Loucy (cell line): ENCODE measurements at regions not wholly inside any gene's neighbourhood (a gene's known extent, or its start where the extent isn't known, plus 50 kb on each side); places are given as distances from the start of the nearest gene placed in this dataset.
"Not testable (repeated sequence)": the region's sequence is repeated elsewhere in the genome, so short reads cannot be mapped to it uniquely, and the experiment has no call there.

Source experiments
- H2AFZ ChIP-seq: fragments of 200-600 bp; sonication (generic); 2 replicates; pipeline ENCODE4 v1.6.0; 2016; ENCODE audit warnings: antibody characterized with exemption, mild to moderate bottlenecking, low read length, moderate library complexity
- H3F3A ChIP-seq: fragments of 200-600 bp; 2 replicates; pipeline ENCODE4 v1.6.0; 2016; ENCODE audit warnings: antibody characterized with exemption, low read depth, mild to moderate bottlenecking
- H3K27me3 ChIP-seq: fragments of 200-600 bp; sonication (generic); 2 replicates; pipeline ENCODE4 v1.6.1; 2014; ENCODE audit warnings: low read length, mild to moderate bottlenecking; ENCODE audit not compliant: insufficient read depth, poor library complexity, severe bottlenecking
- H3K36me3 ChIP-seq: fragments of 200-600 bp; sonication (generic); 2 replicates; pipeline ENCODE4 v1.6.1; 2016; ENCODE audit warnings: low read length; ENCODE audit not compliant: insufficient read depth
- H3K4me1 ChIP-seq: fragments of 200-600 bp; sonication (generic); 2 replicates; pipeline ENCODE4 v1.5.1; 2014; ENCODE audit warnings: low read length, mild to moderate bottlenecking; ENCODE audit not compliant: insufficient read depth, poor library complexity, severe bottlenecking
- H3K4me2 ChIP-seq: fragments of 200-600 bp; sonication (generic); 2 replicates; pipeline ENCODE4 v1.6.0; 2014; ENCODE audit warnings: antibody characterized with exemption, low read length, low read depth, mild to moderate bottlenecking; ENCODE audit not compliant: poor library complexity, severe bottlenecking
- H3K4me3 ChIP-seq: fragments of 200-600 bp; sonication (generic); 2 replicates; pipeline ENCODE4 v1.5.1; 2014; ENCODE audit warnings: low read length, mild to moderate bottlenecking, mixed read lengths; ENCODE audit not compliant: poor library complexity, severe bottlenecking
- H3K79me2 ChIP-seq: fragments of 200-600 bp; sonication (generic); 2 replicates; pipeline ENCODE4 v1.6.1; 2014; ENCODE audit warnings: low read length; ENCODE audit not compliant: insufficient read depth
- H3K9ac ChIP-seq: fragments of 200-600 bp; sonication (generic); 2 replicates; pipeline ENCODE4 v1.6.0; 2014; ENCODE audit warnings: mild to moderate bottlenecking, low read depth, low read length, moderate library complexity; ENCODE audit not compliant: poor library complexity, severe bottlenecking
- H3K9me2 ChIP-seq: fragments of 200-600 bp; sonication (generic); replicated peaks from 2 replicates; pipeline ENCODE4 v1.6.1; 2016; ENCODE audit warnings: low read depth, low read length, mixed read lengths
- H3K9me3 ChIP-seq: fragments of 200-600 bp; sonication (generic); 2 replicates; pipeline ENCODE4 v1.6.1; 2014; ENCODE audit warnings: mild to moderate bottlenecking, antibody characterized with exemption, low read length, low read depth; ENCODE audit not compliant: insufficient read depth
- H4K20me1 ChIP-seq: fragments of 200-600 bp; sonication (generic); 2 replicates; pipeline ENCODE4 v1.6.0; 2014; ENCODE audit warnings: antibody characterized with exemption, low read length, mild to moderate bottlenecking; ENCODE audit not compliant: insufficient read depth, poor library complexity, severe bottlenecking
- CTCF ChIP-seq: fragments of 200-600 bp; sonication (generic); conservative IDR thresholded peaks from 2 replicates; pipeline ENCODE4 v1.5.1; 2014; ENCODE audit warnings: mild to moderate bottlenecking, antibody characterized with exemption, low read length
- EZH2phosphoT487 ChIP-seq: fragments of 200-600 bp; IDR thresholded peaks from 2 replicates; pipeline ENCODE4 v1.6.1; 2018; ENCODE audit warnings: antibody characterized with exemption, mild to moderate bottlenecking, moderate library complexity, borderline replicate concordance

DNA sequence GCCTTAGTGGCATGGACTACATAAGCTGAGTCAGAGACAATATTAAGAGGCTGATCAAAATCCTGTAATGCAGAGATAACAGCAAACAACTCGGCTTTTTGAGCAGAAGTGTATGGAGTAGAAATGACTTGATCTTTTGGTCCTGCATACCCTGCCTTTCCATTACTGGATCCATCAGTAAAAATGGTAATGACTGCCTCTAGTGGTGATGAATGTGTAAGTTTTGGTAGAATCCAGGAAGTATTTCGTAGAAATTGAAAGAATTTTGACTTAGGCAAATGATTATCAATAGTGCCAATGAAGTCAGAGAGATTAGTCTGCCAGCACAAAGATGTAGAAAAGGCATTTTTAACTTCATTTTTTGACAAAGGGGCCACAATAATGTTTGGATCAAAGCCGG lies 146.4 kb upstream of the API5 start:
- not testable (repeated sequence) for H3F3A ChIP-seq, H2AFZ ChIP-seq, H4K20me1 ChIP-seq, H3K9me2 ChIP-seq, H3K9me3 ChIP-seq, H3K36me3 ChIP-seq, H3K79me2 ChIP-seq, H3K4me2 ChIP-seq, H3K4me1 ChIP-seq, H3K27me3 ChIP-seq, H3K4me3 ChIP-seq, H3K9ac ChIP-seq
- peak; percentile 41 for TF ChIP-seq CTCF

DNA sequence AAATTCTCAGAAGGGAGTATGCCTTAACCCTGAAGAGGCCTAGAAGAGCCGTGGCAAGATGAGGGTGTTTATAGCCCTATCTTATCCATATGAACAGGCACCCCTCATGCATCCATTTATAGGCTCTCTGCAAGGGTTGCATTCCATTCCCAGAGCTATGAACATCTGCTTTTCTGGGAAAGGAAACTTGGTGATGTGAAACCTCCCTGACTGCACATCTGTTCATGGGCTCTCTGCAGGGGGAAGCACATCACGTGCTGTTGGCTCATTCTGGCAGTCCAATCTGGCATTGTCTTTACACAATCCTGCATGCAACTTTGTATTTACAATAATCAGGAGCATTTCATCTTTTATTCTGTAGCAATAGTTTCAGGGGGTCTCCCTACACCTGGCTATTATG lies 143.6 kb upstream of the API5 start:
- H3K79me2 ChIP-seq, H3K9me2 ChIP-seq, H2AFZ ChIP-seq, H3K4me1 ChIP-seq, H3K27me3 ChIP-seq, H4K20me1 ChIP-seq, H3K4me2 ChIP-seq, H3K9me3 ChIP-seq, H3K36me3 ChIP-seq, H3K9ac ChIP-seq, H3K4me3 ChIP-seq, H3F3A ChIP-seq: not testable (repeated sequence)

DNA sequence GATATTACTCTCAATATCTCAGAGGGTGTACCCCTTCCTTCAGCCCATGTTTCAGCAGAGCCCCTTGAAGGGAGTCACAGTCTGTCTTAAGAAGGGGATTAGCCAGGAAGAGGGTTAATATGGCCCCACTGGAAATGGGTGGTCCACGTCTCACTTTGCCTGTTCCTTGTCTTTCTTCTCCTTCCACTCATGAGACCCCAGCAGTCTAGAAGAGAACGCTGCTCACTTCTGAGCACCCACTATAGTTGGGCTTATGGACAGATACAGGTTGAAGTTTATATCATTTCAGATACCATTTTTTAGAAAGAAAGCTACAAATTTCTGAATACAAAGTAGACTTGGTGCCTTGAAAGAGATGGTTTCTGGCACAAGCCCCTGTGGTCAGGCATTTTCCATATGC lies 139.3 kb upstream of the API5 start:
- H3F3A ChIP-seq: no peaks in the 10 kb centered on the region
- no peaks in the 10 kb centered on the region for H3K9me2 ChIP-seq
- H3K4me3 ChIP-seq: no peak overlapping the region
- H3K4me2 ChIP-seq: no peak overlapping the region
- no peaks in the 10 kb centered on the region for H3K27me3 ChIP-seq
- H3K9ac ChIP-seq: no peak overlapping the region
- no peaks in the 10 kb centered on the region for H3K79me2 ChIP-seq
- H4K20me1 ChIP-seq: no peaks in the 10 kb centered on the region
- TF ChIP-seq EZH2phosphoT487: no peak
- TF ChIP-seq CTCF: no peak
- no peaks in the 10 kb centered on the region for H3K9me3 ChIP-seq
- H3K4me1 ChIP-seq: no peaks in the 10 kb centered on the region
- H3K36me3 ChIP-seq: no peaks in the 10 kb centered on the region
- H2AFZ ChIP-seq: no peak overlapping the region

GRCh38 chr11:43177975-43178374 lies 133.8 kb upstream of the API5 start:
- Histone ChIP-seq H2AFZ (no peak overlapping the region), H3F3A (no peaks in the 10 kb centered on the region), H3K4me3 (no peak overlapping the region), H3K79me2 (no peaks in the 10 kb centered on the region), H3K4me2 (no peak overlapping the region), H3K9ac (no peak overlapping the region), H3K27me3 (no peaks in the 10 kb centered on the region), H4K20me1 (no peaks in the 10 kb centered on the region), H3K4me1 (no peaks in the 10 kb centered on the region), H3K9me2 (no peaks in the 10 kb centered on the region), H3K9me3 (no peaks in the 10 kb centered on the region), H3K36me3 (no peaks in the 10 kb centered on the region)
- TF ChIP-seq CTCF (no peak), EZH2phosphoT487 (no peak)

- H3F3A ChIP-seq, H3K79me2 ChIP-seq, H3K4me2 ChIP-seq, H3K9ac ChIP-seq, H3K4me3 ChIP-seq, H3K9me2 ChIP-seq, H3K36me3 ChIP-seq, H2AFZ ChIP-seq, H3K4me1 ChIP-seq, H3K27me3 ChIP-seq, H3K9me3 ChIP-seq, H4K20me1 ChIP-seq: not testable (repeated sequence)
Observed at GRCh38 chr11:43194459-43194858, 117.3 kb upstream of the API5 start.
